ENCODE measurements at regions not wholly inside any gene's neighbourhood (a gene's known extent, or its start where the extent isn't known, plus 50 kb on each side); places are given as distances from the start of the nearest gene placed in this dataset.

DNA sequence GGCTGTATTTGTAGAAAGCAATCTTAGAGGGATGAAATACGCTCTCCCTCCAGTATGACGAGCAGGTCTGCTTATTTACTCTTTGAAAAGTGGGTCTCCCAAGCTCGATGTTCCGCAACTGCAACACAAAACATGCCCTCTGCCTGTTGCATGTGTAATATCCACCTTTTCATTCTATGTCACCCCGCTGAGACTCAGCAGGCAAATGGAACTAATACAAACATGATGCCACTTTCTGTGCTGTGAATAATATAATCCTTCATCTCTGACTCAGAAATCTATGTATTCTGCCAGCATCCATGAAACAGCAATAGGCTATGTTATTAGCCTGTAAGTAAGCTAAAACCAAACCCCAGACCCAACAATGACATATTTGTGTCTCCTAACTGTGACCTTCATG lies 200.8 kb upstream of the TMCO5A start:
- WGBS (ENCODE audit: extremely low coverage, insufficient read length, low lambda C conversion rate), result no CpG with 5 or more reads among the region's 5 CpGs
- Histone ChIP-seq H2BK20ac (ENCODE audit: low read depth, low read length, poor library complexity, severe bottlenecking) (no peak overlapping the region), H2BK12ac (ENCODE audit: insufficient read length, low read depth, low read length) (no peak overlapping the region), H3K4me1 (ENCODE audit: insufficient read depth, low read length) (no peaks in the 10 kb centered on the region; the same call in 1 of the 2 replicates), H2BK120ac (ENCODE audit: low read depth, low read length, poor library complexity, severe bottlenecking) (no peak overlapping the region), H3K18ac (ENCODE audit: insufficient read length, low read depth, low read length) (no peak overlapping the region), H3K14ac (ENCODE audit: insufficient read depth, low read length) (no peak overlapping the region), H3K23me2 (ENCODE audit: insufficient read length, low read depth, low read length, poor library complexity, severe bottlenecking) (no peaks in the 10 kb centered on the region), H3K27me3 (ENCODE audit: insufficient read depth, low read length) (no peaks in the 10 kb centered on the region), H3T11ph (ENCODE audit: low read length) (no peak overlapping the region), H4K20me1 (ENCODE audit: control insufficient read depth, insufficient read depth, insufficient read length) (no peaks in the 10 kb centered on the region), H2BK15ac (ENCODE audit: low read depth, low read length) (no peak overlapping the region), H3K9me3 (ENCODE audit: control insufficient read depth, low read depth, low read length) (no peaks in the 10 kb centered on the region), H2BK5ac (ENCODE audit: insufficient read length, low read length) (no peak overlapping the region), H3K4me2 (ENCODE audit: insufficient read depth, insufficient read length, low read length) (no peak overlapping the region), H3K79me2 (ENCODE audit: insufficient read depth, low read length) (no peaks in the 10 kb centered on the region), H2AFZ (ENCODE audit: low read length) (no peak overlapping the region), H3K23ac (ENCODE audit: insufficient read length, low read depth, low read length) (no peak overlapping the region), H3K4ac (ENCODE audit: low read depth, low read length) (no peak overlapping the region), H3K56ac (ENCODE audit: insufficient read length, low read depth, low read length) (no peak overlapping the region), H4K5ac (ENCODE audit: insufficient read length, low read depth, low read length) (no peak overlapping the region), H3K79me1 (ENCODE audit: insufficient read depth, low read depth, low read length, poor library complexity, severe bottlenecking) (no peaks in the 10 kb centered on the region), H3K9ac (ENCODE audit: extremely low read depth, insufficient read length, low read length) (no peak overlapping the region), H3K27ac (ENCODE audit: insufficient read length, low read depth, low read length) (no peak overlapping the region), H4K91ac (ENCODE audit: insufficient read length, low read depth, low read length) (no peak overlapping the region), H2AK5ac (ENCODE audit: insufficient read length, low read length) (no peak overlapping the region), H4K8ac (replicated peaks; ENCODE audit: insufficient read length, low read depth, low read length) (no peak overlapping the region)
- DNase-seq, result no peak
- H3K27ac Mint-ChIP-seq, result no peak overlapping the region
- no peaks in the 10 kb centered on the region for H3K9me3 Mint-ChIP-seq
- H3K4me3 Mint-ChIP-seq, result no peak overlapping the region
- no peaks in the 10 kb centered on the region for H3K27me3 Mint-ChIP-seq (ENCODE audit: low read depth)
- no peaks in the 10 kb centered on the region for H3K4me1 Mint-ChIP-seq
- TF ChIP-seq CTCF (conservative IDR thresholded peaks at IDR 0.05), result no peak
- no peaks in the 10 kb centered on the region for H3K36me3 Mint-ChIP-seq (ENCODE audit: insufficient read depth in 1 of 3, low read depth in 3 of 3)
